Endothelial cell of umbilical vein (primary cell): ENCODE measurements at regions not wholly inside any gene's neighbourhood (a gene's known extent, or its start where the extent isn't known, plus 50 kb on each side); places are given as distances from the start of the nearest gene placed in this dataset.

Source experiments
- EZH2 ChIP-seq: IDR thresholded peaks from 2 replicates; pipeline ENCODE4 v1.6.1; 2012; ENCODE audit warnings: borderline replicate concordance, low read depth, mild to moderate bottlenecking, moderate library complexity, low read length, inconsistent platforms; ENCODE audit not compliant: severe bottlenecking
- FOS ChIP-seq: IDR thresholded peaks from 2 replicates; pipeline ENCODE4 v1.6.1; 2011; ENCODE audit warnings: mild to moderate bottlenecking, low read length, moderate library complexity, borderline replicate concordance; ENCODE audit not compliant: insufficient read depth
- MYC ChIP-seq: IDR thresholded peaks from one replicate; pipeline ENCODE4 v1.6.1; 2011; ENCODE audit warnings: mild to moderate bottlenecking, low read depth, low read length
- POLR2A ChIP-seq: IDR thresholded peaks from 2 replicates; pipeline ENCODE4 v1.6.1; 2012; ENCODE audit warnings: low read depth, mild to moderate bottlenecking, control low read depth, low read length
- POLR2AphosphoS5 ChIP-seq: IDR thresholded peaks from 2 replicates; pipeline ENCODE4 v1.6.1; 2012; ENCODE audit warnings: low read depth, mild to moderate bottlenecking, control low read depth, low read length, moderate library complexity; ENCODE audit not compliant: insufficient read depth
- TF ChIP-seq, protein P1 (sequence below), 2 donors: IDR thresholded peaks; 1 replicate in 1 of 2; 2 replicates in 1 of 2; pipeline ENCODE4 v1.5.1; 2011; ENCODE audit warnings: low read length in 2 of 2, mild to moderate bottlenecking in 2 of 2, moderate library complexity in 2 of 2, control low read depth in 1 of 2, inconsistent platforms in 1 of 2, low read depth in 1 of 2; ENCODE audit not compliant: insufficient read depth in 1 of 2; ENCODE audit errors: extremely low read depth in 1 of 2
- TF ChIP-seq, protein P2 (sequence below): IDR thresholded peaks from 2 replicates; pipeline ENCODE4 v1.6.1; 2011; ENCODE audit not compliant: insufficient read depth, insufficient read length

DNA sequence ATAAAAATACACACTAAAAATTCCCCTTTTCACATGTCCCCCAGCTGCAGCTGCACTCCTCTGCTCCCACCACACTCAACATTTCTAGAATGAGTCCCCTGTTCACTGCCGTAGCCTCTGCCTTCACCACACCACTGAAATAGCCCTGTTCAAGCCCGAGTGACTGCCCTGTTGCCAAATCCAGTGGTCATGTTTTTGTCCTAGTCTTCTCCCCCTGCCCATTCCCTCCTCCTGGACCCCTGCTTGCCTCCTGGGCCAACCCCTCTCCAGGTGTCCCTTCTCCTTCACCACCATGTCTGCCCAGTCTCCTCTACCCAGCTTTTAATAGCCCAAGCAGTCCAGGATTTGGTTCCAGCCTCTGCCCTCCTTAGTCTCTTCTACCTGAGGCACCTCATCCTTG lies 97.1 kb upstream of the LGALSL start:
- TF ChIP-seq, protein P1, sequence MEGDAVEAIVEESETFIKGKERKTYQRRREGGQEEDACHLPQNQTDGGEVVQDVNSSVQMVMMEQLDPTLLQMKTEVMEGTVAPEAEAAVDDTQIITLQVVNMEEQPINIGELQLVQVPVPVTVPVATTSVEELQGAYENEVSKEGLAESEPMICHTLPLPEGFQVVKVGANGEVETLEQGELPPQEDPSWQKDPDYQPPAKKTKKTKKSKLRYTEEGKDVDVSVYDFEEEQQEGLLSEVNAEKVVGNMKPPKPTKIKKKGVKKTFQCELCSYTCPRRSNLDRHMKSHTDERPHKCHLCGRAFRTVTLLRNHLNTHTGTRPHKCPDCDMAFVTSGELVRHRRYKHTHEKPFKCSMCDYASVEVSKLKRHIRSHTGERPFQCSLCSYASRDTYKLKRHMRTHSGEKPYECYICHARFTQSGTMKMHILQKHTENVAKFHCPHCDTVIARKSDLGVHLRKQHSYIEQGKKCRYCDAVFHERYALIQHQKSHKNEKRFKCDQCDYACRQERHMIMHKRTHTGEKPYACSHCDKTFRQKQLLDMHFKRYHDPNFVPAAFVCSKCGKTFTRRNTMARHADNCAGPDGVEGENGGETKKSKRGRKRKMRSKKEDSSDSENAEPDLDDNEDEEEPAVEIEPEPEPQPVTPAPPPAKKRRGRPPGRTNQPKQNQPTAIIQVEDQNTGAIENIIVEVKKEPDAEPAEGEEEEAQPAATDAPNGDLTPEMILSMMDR (IDR thresholded peaks at IDR 0.05; ENCODE audit: extremely low read depth in 1 of 2, insufficient read depth in 1 of 2, low read depth in 1 of 2, low read length in 2 of 2) = no peak
- TF ChIP-seq POLR2AphosphoS5 (no peak), FOS (no peak), MYC (no peak), EZH2 (no peak), POLR2A (no peak)
- TF ChIP-seq, protein P2, sequence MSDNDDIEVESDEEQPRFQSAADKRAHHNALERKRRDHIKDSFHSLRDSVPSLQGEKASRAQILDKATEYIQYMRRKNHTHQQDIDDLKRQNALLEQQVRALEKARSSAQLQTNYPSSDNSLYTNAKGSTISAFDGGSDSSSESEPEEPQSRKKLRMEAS = no peak
